ENCODE measurements at regions not wholly inside any gene's neighbourhood (a gene's known extent, or its start where the extent isn't known, plus 50 kb on each side); places are given as distances from the start of the nearest gene placed in this dataset.
"Not testable (repeated sequence)": the region's sequence is repeated elsewhere in the genome, so short reads cannot be mapped to it uniquely, and the experiment has no call there.

DNA sequence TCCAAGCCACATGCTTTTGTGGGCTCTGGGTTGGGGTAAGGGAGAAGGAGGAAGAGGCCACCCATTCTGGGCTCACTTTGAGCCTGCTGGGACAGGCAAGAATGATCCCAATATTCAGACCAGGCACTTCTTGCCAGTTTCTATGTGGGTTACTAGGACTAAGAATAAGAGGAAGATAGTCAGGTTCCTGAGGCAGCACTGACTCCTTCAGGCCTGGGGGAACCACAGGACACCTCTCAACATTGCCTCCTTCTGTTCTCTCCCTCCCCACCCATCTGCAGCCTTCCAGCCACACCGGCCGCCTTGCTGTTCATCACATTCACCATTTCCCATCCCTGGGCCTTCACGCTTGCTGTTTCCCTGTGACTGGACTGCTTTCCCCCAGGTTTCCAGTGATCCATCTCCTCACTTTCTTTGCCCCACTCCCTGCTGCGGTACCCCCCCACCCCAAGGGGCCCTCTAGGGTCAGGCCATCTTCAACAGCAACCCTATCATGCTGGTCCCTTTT, 69.2 kb upstream of the SIRPA start:
- DNase-seq (ENCODE audit: low read depth): no peak

DNA sequence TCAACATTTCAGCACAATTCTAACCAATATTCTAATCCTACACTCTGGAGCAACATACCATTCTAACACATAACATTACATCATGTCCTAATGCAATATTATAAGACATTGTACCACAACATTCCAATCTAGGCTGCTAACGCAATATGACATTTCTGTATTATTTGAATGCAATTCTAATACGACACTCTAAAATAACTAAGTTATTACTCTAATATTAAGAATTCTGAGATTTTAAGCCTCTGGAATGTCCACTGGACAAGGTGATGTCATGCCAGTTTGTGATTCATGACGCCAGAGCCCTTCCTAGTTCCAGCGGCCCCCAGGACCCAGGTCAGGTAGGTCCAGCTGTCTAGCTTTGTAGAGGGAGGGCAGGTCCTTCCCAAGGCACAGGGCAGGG, 69.7 kb upstream of the SIRPA start:
- DNase-seq (ENCODE audit: low read depth): peak; percentile 81

DNA sequence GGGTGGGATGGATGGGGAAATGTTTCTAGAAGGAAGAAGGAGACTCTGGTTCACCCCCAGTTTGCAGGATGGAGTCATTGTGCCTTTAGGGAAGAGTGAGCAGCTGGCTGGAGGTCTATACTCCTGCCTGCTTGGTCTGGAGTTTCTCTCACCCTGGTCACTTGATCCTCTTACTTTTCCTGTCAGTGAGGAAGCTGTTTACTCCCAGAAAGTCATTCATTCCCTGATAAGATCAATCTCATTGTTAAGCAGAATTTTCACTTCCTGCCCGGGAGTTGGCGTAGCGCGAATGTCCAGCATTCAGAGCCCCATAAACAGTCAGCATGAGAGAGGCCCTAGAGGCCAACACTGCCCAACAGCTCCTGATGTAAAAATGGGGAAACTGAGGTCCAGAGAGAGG, 70.4 kb upstream of the SIRPA start:
- peak; percentile 25 for DNase-seq (ENCODE audit: low read depth)

DNA sequence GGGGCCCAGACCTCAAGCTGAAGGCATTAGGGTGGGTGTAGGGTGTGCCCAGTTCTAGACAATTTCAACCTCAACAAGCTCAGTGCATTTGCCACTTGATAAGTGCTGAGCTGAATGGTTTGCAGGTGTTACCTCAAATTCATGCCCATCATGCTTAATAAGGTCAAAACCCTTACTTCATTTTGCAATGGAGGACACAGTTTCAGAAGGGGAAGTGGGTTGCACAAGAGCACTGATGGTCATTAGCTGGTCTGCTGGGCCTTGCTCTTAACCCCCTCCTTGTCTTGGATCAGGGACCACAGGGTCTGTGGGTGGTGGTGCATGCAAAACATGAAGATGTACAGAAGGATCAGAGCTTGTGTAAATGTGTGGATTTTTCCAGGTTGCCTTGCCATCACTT, 71.0 kb upstream of the SIRPA start:
- DNase-seq (ENCODE audit: low read depth): peak; percentile 11

DNA sequence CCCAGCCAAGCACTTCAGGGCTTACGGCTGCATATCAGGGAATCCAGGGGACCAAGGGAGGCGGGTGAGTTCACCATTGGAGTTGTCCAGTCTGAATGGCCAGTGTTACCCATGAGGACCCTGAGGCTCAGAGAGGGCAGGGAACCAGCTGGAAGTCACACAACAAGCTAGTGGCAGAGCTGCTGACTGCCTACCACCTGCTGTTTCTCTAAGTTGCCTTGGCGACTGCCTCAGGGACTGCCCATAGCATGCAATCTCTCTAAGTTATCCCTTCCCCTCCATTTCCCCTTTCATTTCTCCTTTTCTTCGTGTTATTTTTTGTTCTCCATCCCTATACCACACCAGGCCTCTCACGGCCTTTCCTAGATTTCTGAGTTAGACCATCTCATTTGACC, 71.8 kb upstream of the SIRPA start:
- DNase-seq (ENCODE audit: low read depth): no peak

DNA sequence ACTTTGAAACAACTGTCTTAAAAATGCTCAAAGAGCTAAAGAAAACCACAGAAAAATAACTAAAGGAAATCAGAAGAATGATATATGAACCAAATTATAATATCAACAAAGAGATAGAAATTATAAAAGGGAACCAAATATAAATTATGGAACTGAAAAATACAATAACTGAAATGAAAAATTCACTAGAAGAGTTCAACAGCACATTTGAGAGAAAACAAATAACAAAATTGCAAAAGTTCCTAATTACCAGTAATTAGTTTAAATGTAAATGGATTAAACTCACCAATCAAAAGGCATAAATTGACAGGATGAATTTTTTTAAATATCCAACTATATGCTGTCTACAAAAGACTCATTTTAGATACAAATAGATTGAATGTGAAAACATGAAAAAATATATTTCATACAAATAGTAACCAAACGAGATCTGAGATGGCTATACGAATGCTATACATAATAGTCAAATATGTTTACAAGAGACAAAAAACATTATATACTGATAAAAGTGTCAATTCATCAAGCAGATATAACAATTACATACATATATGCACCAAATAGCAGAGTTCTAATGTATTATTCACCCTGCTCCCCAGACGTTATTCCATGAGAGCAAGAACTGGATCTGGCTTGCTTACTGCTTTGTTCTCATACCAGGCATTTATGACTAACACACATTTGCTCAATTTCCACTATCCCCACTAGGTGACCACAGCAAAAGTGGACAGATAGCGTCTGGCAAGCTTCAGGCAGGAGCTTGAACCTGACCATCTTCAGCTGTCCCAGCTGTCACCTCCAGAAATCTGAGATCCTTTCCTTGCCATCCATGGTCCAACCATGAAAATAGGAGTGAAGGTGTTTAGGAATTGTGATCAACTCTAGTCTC, 72.4 kb upstream of the SIRPA start:
- peak; percentile 85 for DNase-seq (ENCODE audit: low read depth)

DNA sequence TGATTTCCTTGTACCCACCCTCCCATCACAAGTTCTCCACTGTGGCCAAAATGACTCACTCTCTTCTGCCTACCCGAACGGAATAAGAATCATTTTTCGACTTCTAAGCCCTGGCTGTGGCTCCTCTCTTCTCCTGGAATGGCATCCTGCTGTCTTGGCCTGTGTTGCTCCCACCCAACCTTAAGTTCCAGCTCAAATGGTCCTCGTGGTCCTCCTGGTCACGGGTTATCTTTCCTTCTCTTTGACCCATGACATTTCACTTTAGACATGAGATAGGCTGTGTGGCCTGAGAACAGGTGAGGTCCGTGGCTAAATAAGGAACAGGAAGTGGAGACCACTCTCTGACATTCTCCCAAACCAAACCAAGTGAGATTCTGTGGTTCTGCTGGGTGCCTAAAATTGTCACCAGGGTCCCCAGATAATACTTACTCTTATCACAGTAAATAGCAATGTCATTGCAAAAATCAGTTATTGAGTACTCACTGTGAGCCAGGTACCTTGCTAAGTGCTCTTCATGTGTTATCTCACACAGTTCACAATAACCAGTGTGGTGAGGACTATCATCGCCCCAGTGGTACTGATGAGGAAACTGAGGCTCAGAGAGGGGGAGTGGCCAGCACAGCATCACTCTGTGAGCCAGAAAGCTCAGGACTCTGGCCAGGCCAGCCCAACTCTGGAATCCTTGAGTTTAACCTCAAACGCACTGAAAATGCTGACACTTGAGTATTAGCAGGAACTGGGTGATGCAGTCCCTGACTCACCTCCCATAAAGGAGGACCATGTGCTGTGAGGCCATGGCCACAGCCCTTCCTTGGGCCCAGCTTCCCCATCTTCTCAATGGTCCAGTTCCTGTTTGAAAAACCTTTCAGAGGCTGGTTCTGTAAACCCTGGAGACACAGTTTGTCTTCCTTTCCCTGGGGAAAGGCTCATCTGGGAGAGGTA, 74.8 kb upstream of the SIRPA start:
- DNase-seq (ENCODE audit: low read depth): peak; percentile 78

DNA sequence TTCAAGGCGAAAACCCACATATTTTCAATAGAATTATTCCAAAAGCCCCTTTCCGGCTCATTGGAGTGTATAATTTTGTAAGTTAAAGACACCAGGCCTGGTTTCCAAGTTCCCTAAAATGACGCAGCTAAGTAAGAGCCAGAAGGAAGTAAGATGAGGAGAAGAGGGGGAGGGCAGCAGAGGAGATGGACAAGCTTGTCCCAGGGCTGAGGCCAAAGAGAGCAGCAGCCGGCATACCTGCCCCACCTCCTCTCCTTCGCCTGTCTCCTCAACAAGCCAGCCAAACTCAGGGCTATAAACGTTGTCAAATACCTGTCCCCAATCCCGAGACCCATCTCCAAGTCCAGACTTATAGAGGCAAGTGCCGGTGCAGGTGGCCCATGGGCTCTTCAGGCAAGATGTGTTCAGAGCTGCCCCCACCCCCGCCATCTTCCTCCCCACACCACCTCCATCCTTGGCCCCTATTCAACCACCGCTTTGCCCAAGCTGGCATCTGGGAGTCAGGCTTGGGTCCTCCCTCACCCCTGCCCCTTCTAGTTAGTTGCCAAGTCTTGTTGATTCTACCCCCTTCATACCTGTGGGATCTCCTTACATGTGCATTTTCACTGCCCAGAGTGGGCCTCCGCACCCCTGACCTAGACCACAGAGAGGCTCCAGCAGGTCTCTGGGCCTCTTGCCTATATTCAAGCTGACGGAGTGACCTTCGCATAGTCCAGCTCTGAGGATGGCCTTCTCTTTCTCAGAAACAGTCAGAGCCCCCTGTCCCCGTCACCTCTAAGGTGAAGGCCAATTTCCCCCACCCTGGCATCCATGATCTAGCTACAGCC, 75.7 kb upstream of the SIRPA start:
- peak; percentile 26 for DNase-seq (ENCODE audit: low read depth)

DNA sequence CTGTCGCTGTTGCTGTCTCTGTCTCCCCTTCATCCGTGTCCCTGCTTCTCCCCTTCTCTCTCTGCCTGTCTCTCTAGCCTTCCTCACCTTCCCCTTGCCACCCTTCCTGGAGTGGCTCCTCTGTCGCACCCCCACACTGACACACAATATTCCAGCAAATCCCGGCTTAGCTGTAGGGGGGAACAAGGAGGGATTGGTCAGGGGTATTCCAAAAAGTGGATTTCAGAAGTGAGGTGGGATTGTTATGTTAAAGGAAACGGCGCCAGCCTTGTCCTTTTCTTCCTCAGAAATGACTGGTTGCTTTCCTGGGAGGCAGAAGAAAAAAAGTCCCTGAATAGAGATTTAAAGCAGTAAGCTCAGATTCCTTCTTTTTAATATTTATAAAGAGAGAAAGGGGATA, 76.3 kb upstream of the SIRPA start:
- DNase-seq (ENCODE audit: low read depth): no peak

DNA sequence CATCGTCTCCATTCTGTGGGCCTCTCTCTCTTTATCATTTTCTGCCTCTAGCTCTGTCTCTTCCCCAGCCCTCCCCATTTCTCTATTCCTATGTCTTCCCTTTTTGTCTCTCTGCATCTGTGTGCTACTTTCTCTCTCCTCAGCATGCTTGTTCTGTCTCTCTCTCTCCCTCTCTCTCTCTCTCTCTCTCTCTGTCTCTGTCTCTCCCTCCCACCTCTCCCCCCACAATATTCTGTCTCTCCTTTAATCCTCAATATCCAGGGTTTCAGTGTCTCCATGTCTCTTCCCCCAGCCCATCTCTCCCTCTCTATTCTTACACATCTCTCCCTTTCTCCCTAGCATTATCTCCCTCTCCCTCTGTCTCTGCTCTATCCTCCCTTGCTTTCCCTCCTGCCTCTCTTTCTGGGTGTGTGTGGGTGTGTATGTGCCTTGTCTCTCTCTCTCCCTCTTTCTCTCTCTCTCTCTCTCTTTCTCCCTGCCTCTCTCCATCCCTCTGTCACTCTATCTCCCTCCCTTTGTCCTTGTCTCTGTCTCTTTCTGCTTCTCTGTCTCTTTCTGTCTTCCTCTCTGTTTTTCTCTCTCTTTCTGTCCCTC, 76.9 kb upstream of the SIRPA start:
- no peak for DNase-seq (ENCODE audit: low read depth)

DNA sequence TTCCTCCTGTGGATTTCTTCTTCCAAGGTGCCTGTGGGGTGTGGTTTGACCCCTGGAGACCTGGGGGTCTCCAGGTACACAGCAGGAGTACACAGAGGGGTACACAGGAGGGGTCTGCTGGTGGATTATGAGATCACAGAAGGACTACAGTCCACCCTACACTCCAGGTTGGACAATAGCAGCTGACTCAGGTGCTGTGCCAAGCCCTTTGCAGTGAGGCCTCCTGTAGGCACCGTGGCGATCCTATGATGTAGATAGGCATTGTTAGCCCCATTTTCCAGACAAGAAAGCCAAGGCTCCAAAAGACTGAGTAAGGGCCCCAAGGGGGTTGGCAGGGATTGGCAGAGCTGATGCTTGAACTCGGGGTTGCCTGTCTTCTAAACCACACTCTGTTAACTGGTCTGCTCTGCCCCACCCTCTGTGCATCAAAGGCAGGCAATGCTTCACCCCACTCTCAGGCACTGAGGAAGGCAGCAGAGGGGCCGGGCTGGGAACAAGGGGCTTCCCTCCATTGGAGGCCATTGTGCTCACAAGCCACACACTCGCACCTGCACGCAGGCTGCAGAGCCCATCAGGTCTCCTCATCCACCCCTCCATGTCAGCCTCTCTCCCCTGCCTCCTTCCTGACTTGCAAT, 77.5 kb upstream of the SIRPA start:
- no peak for DNase-seq (ENCODE audit: low read depth)

DNA sequence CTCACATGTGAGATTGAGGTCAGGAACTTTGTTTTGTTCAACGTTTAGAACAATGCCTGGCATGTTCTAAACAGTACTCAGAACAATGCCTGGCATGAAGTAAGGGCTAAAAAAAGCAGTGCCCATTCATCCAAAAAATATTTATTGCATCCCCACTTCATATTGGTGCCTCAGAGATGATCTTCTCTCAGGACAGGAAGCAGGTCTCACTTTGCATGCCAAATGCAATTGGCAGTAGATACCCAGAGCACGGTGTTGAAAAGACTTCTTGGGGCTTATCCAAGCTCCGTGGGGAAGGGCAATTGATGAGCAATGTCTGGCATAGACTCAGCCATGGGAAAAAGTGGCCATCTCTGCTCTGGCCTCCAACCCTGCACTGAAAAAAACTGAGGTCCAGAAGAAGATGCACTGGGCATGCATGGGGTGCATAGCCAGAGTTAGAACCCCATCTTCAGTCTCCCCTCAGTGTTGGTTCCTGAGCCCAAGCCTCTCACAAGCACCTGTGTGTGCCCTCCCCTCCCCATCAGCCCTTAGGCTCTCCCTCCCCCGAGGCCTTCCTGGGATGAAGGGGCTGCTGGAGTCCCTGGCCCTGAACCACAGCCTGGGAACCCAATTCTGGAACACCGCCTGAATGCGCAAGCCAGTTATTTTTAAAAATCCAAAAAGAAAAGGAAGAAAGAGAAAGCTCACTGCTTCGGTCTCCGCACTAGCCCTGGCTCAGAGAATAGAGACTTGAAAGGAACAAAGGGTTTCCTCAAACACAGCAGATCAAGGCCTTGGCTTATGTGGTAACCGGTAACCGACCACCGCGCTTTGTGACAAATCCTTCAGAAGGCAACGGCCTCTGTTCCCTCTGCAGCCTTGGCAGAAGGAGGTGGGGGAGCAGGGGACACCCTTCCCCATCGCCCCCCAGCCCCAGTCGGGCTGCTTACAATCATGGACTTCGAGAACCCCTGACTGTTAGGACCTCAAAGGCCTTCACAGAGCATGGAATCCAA, 78.5 kb upstream of the SIRPA start:
- DNase-seq (ENCODE audit: low read depth): peak; percentile 16

DNA sequence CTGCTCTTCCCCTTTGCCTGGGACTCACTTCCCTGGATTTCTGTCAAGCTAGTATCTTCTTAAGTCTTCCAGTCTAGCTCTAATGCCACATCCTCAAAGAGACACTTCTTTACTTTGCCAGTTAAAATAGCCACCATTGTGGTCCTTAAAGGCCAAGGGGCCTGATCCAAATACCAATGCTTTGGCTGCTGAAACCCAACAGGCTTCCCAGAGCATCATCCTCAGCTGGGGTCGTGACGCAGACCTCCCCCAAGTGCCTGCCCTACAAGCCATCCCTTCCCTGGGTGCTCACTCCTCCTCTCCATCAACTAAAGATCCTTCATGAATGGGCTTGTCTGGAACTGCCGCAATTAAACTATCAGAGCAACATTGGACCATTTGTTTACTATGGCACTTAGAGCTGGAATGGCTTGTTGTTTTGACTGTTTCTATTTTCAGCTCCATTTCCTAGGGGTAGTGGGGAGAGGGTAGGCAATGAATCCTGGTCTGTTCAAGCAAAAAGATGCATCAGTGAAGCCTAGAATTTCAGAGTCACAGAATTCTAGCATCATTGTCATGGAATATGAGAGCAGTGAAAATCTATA, 79.6 kb upstream of the SIRPA start:
- DNase-seq (ENCODE audit: low read depth): no peak

DNA sequence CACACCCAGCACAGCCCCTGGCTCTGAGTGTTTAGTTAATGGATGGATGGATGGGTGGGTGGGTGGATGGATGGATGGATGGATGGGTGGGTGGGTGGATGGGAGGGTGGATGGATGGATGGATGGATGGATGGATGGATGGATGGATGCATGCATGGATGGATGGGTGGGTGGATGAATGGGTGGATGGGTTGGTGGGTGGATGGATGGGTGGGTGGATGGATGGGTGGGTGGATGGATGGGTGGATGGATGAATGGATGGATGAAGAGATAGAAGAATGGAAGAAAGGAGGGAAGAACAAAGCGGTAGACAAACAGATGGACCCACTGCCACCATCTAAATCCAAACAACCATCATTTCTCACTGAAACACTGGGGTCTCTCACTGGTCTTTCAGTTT, 80.3 kb upstream of the SIRPA start:
- DNase-seq (ENCODE audit: low read depth): not testable (repeated sequence)

DNA sequence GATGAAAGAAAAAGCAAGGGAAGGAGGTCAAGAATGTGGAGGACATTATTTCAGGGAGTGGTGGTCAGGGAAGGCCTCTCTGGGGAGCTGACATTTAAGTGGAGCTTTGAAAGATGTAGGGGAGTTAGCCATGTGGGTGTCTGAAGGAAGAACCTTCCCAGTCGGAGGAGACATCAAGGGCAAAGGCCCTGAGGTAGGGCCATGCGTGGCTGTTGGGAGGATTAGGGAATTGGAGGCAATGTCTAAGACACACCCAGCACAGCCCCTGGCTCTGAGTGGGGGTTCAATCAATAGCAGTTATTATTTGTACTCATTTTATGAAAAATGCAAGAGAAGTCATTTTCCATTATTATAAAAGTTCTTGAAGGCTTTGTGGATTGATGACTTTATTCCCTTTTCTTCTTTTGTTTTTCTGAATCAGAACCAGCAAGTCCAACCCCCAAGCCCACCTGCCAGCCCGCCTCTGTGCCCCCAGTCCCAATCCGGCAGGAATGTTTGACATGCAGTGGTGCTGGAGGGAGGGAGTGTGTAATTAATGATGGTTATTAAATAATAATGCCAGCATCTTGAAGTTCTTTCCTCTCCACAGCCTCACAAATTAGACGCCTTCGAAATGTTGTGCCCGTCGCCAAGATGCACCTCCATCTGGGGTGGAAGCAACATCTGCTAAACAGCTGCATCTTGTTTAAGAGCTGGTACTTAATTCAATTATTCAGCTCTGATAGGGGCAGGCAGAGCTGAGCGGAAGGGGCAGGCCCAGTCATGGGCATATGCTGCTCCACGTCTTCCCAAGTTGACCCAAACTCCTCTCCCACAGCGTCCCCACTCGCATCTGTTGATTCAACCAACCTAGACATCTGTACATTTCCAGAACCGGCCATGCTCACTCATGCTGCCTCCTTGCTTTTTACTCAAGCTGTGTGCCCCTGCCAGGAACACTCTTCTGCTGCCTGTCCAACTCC, 81.3 kb upstream of the SIRPA start:
- DNase-seq (ENCODE audit: low read depth): no peak

DNA sequence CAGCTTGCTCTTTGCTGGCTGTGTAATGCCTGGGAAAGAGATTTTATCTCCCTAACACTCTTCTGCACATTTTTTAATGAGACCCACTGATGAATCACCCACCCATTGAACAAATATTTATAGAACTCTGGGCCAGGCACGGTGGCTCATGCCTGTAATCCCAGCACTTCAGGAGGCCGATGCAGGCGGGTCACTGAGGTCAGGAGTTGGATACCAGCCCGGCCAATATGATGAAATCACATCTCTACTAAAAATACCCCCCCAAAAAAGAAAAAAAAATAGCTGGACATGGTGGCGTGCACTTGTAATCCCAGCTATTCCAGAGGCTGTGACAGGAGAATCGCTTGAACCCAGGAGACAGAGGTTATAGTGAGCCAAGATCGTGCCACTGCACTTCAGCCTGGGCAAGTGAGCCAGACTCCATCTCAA, 82.1 kb upstream of the SIRPA start:
- peak; percentile 81 for DNase-seq (ENCODE audit: low read depth)

DNA sequence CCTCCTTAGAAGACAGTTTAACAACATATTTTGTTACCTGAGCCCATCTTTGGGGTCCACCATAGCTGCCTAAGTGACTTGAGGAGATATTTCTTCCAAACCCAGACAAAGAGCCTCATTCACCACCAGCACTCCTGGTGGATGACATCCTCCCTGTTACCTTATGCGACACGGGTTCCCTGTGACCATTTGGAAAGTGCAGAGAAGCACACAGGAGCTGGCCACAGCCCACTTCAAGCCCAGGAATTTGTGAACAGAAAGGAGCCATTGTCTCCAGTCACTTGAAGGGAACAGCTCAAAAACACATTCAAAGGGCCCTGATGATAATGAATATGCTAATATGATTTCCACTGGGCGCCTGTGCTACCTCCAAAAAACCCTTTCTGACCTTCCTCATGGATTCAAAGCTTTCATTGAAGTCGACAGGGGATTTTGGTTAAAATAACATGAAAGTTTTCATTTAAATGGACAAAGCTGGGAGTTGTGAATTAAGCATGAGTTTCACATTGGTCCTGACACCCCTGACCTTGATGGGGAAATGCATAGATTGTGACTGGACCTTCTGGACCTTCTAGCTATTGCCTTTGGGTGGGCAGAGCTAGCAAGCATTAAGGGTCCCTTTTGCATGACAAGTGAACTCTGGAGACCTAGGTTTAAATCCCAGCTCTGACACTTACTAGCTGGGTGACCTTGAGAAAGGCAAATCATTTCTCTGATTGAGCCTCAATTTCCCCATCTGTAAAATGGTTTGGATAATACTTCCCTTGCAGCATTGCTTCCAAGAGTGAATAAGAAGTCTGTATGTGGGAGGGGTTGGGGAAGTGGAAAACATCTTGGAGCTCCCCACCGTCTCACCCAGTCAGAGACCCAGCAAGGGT, 83.3 kb upstream of the SIRPA start:
- DNase-seq (ENCODE audit: low read depth): peak; percentile 15

Measured in iris pigment epithelial cell (primary cell).